HUES64 (cell line): ENCODE measurements at regions not wholly inside any gene's neighbourhood (a gene's known extent, or its start where the extent isn't known, plus 50 kb on each side); places are given as distances from the start of the nearest gene placed in this dataset.
"Not testable (repeated sequence)": the region's sequence is repeated elsewhere in the genome, so short reads cannot be mapped to it uniquely, and the experiment has no call there.

Experiments used
- H3K27ac ChIP-seq: 2 replicates; pipeline ENCODE4 v1.7.0; 2013; ENCODE audit warnings: low read depth, low read length, inconsistent platforms
- H3K27me3 ChIP-seq: 2 replicates; pipeline ENCODE4 v1.6.1; 2013; ENCODE audit warnings: mild to moderate bottlenecking, low read length; ENCODE audit not compliant: insufficient read depth
- H3K36me3 ChIP-seq: 2 replicates; pipeline ENCODE4 v1.6.1; 2013; ENCODE audit warnings: mild to moderate bottlenecking, low read length; ENCODE audit not compliant: insufficient read depth
- H3K4me1 ChIP-seq: 2 replicates; pipeline ENCODE4 v1.6.1; 2013; ENCODE audit warnings: mild to moderate bottlenecking, low read length, moderate library complexity; ENCODE audit not compliant: insufficient read depth
- H3K4me3 ChIP-seq: 2 replicates; pipeline ENCODE4 v1.5.1; 2013; ENCODE audit warnings: mild to moderate bottlenecking, low read length, moderate library complexity
- H3K9ac ChIP-seq: 2 replicates; pipeline ENCODE4 v1.6.1; 2013; ENCODE audit warnings: mild to moderate bottlenecking, low read depth, low read length
- H3K9me3 ChIP-seq: 2 replicates; pipeline ENCODE4 v1.6.1; 2013; ENCODE audit warnings: low read depth, low read length; ENCODE audit not compliant: insufficient read depth
- WGBS: fragments of 150-250, 120-280 bp; methylation state at CpG from one replicate; pipeline ENCODE4 v1.1.7; 2013; ENCODE audit warnings: missing lambda C conversion rate; 5-methylcytosine and 5-hydroxymethylcytosine counted together

- Histone ChIP-seq H3K4me1 (no peaks in the 10 kb centered on the region), H3K9me3 (no peaks in the 10 kb centered on the region), H3K27ac (no peak overlapping the region), H3K4me3 (no peak overlapping the region), H3K9ac (no peak overlapping the region), H3K27me3 (no peaks in the 10 kb centered on the region), H3K36me3 (no peaks in the 10 kb centered on the region)
These were observed 270.5 kb upstream of the ARSJ start for GRCh38 chr4:114249976-114250375.

DNA sequence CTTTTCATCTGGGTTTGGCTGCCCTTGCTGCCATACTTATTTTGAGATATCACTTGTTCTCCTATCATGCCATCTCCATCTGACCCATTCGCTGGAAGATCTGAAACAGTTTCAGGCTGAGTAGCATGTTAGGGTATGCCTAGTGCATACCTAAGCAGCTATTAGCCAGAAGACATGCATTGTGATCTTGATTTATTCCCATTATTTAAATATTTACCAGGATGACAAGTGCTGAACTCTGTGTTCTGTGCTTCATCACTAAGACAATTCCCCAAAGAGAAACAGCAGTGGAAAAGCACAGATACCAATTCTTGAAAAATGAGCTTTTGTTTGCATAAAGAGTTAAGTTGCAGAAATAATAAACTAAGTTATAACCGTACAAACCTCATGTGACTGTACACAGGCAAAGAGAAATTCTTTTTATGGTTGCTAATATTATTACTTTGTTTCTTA is 271.0 kb upstream of the ARSJ start:
- Histone ChIP-seq H3K9me3 (no peaks in the 10 kb centered on the region), H3K27me3 (no peaks in the 10 kb centered on the region), H3K4me3 (no peak overlapping the region), H3K9ac (no peak overlapping the region), H3K4me1 (no peaks in the 10 kb centered on the region), H3K27ac (no peak overlapping the region), H3K36me3 (no peaks in the 10 kb centered on the region)
- WGBS: 96% methylated on average over 2 of the region's 2 CpGs

DNA sequence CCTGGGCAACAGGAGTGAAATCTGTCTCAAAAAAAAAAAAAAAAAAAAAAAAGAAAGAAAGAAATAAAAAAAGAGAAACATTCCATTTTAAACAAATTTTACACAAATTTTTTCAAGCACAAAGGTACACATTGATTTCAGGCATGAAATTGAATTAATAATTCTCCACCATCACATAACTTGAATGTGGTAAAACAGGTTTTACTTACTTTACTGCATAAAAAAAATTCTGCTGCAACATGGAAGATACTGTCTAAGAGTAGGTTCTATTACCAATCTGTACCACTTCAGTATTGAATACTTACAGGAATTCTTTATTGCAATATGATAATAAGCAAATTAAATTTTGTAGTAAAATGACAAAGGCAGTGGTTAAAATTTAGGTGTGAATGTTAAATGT is 271.6 kb upstream of the ARSJ start:
- no peaks in the 10 kb centered on the region for H3K4me1 ChIP-seq

GRCh38 chr4:114252499-114252898 is 273.1 kb upstream of the ARSJ start:
- Histone ChIP-seq H3K9me3 (no peaks in the 10 kb centered on the region), H3K36me3 (no peaks in the 10 kb centered on the region)
- WGBS: 97% methylated on average over 2 of the region's 2 CpGs

More for the DNA sequence above, 271.6 kb upstream of the ARSJ start:
- H3K27ac ChIP-seq: no peak overlapping the region
- no peak overlapping the region for H3K9ac ChIP-seq
- no peak overlapping the region for H3K4me3 ChIP-seq
- H3K36me3 ChIP-seq: no peaks in the 10 kb centered on the region
- no peaks in the 10 kb centered on the region for H3K27me3 ChIP-seq
- H3K9me3 ChIP-seq: no peaks in the 10 kb centered on the region

GRCh38 chr4:114257501-114257900 is 278.1 kb upstream of the ARSJ start:
- no peaks in the 10 kb centered on the region for H3K4me1 ChIP-seq
- no CpG with 5 or more reads among the region's 1 CpG for WGBS
- H3K4me3 ChIP-seq: no peak overlapping the region
- no peaks in the 10 kb centered on the region for H3K36me3 ChIP-seq
- no peaks in the 10 kb centered on the region for H3K27me3 ChIP-seq
- no peak overlapping the region for H3K9ac ChIP-seq
- H3K9me3 ChIP-seq: no peaks in the 10 kb centered on the region
- H3K27ac ChIP-seq: no peak overlapping the region

More at GRCh38 chr4:114252499-114252898, 273.1 kb upstream of the ARSJ start:
- H3K9ac ChIP-seq: no peak overlapping the region
- H3K27me3 ChIP-seq: no peaks in the 10 kb centered on the region
- no peak overlapping the region for H3K4me3 ChIP-seq
- H3K4me1 ChIP-seq: no peaks in the 10 kb centered on the region
- H3K27ac ChIP-seq: no peak overlapping the region

GRCh38 chr4:114262421-114262820 is 283.0 kb upstream of the ARSJ start:
- not testable (repeated sequence) for H3K36me3 ChIP-seq, H3K27me3 ChIP-seq, H3K4me1 ChIP-seq, H3K4me3 ChIP-seq, H3K9me3 ChIP-seq, H3K9ac ChIP-seq, H3K27ac ChIP-seq
- no CpG with 5 or more reads among the region's 1 CpG for WGBS

GRCh38 chr4:114263233-114263632 is 283.8 kb upstream of the ARSJ start:
- Histone ChIP-seq H3K4me1 (no peaks in the 10 kb centered on the region), H3K27me3 (no peaks in the 10 kb centered on the region), H3K9ac (no peak overlapping the region), H3K27ac (no peak overlapping the region), H3K36me3 (no peaks in the 10 kb centered on the region), H3K9me3 (no peaks in the 10 kb centered on the region), H3K4me3 (no peak overlapping the region)
- WGBS: 100% methylated on average over 1 of the region's 2 CpGs

- Histone ChIP-seq H3K4me3 (no peak overlapping the region), H3K9ac (no peak overlapping the region), H3K27me3 (no peaks in the 10 kb centered on the region), H3K4me1 (no peaks in the 10 kb centered on the region), H3K27ac (no peak overlapping the region), H3K36me3 (no peaks in the 10 kb centered on the region), H3K9me3 (no peaks in the 10 kb centered on the region)
- WGBS: no CpG with 5 or more reads among the region's 1 CpG
These were observed 285.0 kb upstream of the ARSJ start for GRCh38 chr4:114264452-114264851.

DNA sequence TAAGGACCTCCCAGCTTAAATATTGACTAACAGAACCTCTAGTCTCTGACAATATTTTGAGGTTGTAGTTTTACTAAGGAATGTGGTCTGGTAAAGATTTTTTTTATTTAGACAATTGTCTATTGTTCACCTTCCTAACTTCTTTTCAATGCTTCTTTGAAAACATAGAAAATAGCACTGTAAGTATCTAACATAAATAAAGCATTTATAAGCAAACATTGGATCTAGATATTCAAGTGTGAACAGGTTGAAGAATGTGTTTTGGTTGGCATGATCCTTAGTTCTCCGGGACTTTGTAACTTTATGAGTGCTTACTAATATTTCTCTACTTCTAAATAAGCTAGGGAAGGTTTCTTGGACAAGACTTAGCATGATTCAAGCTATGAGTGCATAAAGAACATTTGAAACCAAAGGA is 285.4 kb upstream of the ARSJ start:
- 88% methylated on average over 1 of the region's 1 CpG for WGBS
- Histone ChIP-seq H3K4me1 (no peaks in the 10 kb centered on the region), H3K9ac (no peak overlapping the region), H3K9me3 (no peaks in the 10 kb centered on the region), H3K27me3 (no peaks in the 10 kb centered on the region), H3K36me3 (no peaks in the 10 kb centered on the region), H3K27ac (no peak overlapping the region), H3K4me3 (no peak overlapping the region)

DNA sequence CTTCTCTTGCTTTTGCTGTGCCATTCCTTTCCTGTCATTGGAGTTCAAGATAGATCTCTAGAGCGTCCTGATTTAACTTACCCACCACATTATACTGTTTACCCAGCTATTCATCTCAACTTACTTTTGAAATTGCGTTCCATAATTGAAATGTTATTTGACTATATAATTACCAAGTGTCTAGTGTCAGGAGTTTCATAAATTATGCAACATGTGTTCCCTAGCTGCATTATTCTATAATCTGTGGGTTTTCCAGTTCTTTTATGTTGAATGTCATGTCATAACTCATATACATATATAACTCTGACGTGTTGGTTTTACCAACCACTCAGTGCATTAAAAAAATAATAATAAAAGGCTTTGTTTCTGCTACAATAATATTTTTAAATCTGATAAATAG is 285.9 kb upstream of the ARSJ start:
- 100% methylated on average over 1 of the region's 3 CpGs for whole genome bisulfite sequencing
- no peak overlapping the region for H3K27ac ChIP-seq
- H3K4me3 ChIP-seq: no peak overlapping the region
- H3K4me1 ChIP-seq: no peaks in the 10 kb centered on the region
- no peak overlapping the region for H3K9ac ChIP-seq
- H3K9me3 ChIP-seq: no peaks in the 10 kb centered on the region
- H3K36me3 ChIP-seq: no peaks in the 10 kb centered on the region
- no peaks in the 10 kb centered on the region for H3K27me3 ChIP-seq

- WGBS: 100% methylated on average over 1 of the region's 1 CpG
- Histone ChIP-seq H3K4me3 (no peak overlapping the region), H3K9ac (no peak overlapping the region), H3K36me3 (no peaks in the 10 kb centered on the region), H3K4me1 (no peaks in the 10 kb centered on the region), H3K27me3 (no peaks in the 10 kb centered on the region), H3K9me3 (no peaks in the 10 kb centered on the region), H3K27ac (no peak overlapping the region)
These were observed 288.5 kb upstream of the ARSJ start for GRCh38 chr4:114267976-114268375.

DNA sequence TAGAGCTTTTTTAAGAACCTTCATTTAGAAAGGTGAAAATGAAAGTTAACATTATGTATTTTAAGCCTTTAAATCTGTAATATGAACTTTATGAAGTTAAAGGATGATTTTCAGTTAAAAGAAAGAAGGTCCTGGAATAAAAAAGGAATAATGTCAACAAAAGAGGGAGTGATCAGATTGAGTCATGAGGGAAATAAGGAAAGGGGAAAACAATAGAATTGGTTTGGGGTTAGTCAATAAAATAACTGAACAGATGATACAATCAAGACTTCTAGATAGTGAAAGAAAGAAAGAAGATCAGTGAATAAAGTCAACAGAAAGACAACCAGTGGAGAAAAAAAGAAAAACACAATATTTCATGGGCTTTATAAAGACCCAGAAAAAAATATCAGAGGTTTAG is 291.6 kb upstream of the ARSJ start:
- no peaks in the 10 kb centered on the region for H3K36me3 ChIP-seq
- no peak overlapping the region for H3K9ac ChIP-seq
- H3K9me3 ChIP-seq: no peaks in the 10 kb centered on the region

More for the DNA sequence above, 291.6 kb upstream of the ARSJ start:
- Histone ChIP-seq H3K4me1 (no peaks in the 10 kb centered on the region), H3K27me3 (no peaks in the 10 kb centered on the region), H3K27ac (no peak overlapping the region), H3K4me3 (no peak overlapping the region)
